Memory B cell (primary cell): ENCODE measurements at regions not wholly inside any gene's neighbourhood (a gene's known extent, or its start where the extent isn't known, plus 50 kb on each side); places are given as distances from the start of the nearest gene placed in this dataset.

ENCODE experiments used
- ATAC-seq: fragments of 150-1000 bp; cut with Tn5 transposase; 2 replicates; pipeline ENCODE4 v1.10.0; 2021; ENCODE audit warnings: low read depth, mild to moderate bottlenecking, moderate library complexity
- DNase-seq, 2 donors: peaks; one replicate each; pipeline ENCODE4 v3.0.0; 2022; ENCODE audit warnings: low spot score in 2 of 2
- H3K27ac Mint-ChIP-seq: one replicate; pipeline ENCODE4 v1.8.0; 2022; ENCODE audit warnings: mild to moderate bottlenecking, moderate library complexity, mixed read lengths
- H3K27me3 Mint-ChIP-seq: one replicate; pipeline ENCODE4 v1.8.0; 2022; ENCODE audit warnings: mixed read lengths
- H3K36me3 Mint-ChIP-seq: one replicate; pipeline ENCODE4 v1.8.0; 2022; ENCODE audit warnings: mild to moderate bottlenecking, mixed read lengths
- H3K4me1 Mint-ChIP-seq: one replicate; pipeline ENCODE4 v1.8.0; 2022; ENCODE audit warnings: mixed read lengths
- H3K4me3 Mint-ChIP-seq: one replicate; pipeline ENCODE4 v1.8.0; 2022; ENCODE audit warnings: mild to moderate bottlenecking, moderate library complexity, mixed read lengths
- H3K9me3 Mint-ChIP-seq: one replicate; pipeline ENCODE4 v1.8.0; 2022; ENCODE audit warnings: mixed read lengths

GRCh38 chr5:118017536-118017935, 970.8 kb downstream of the DTWD2 start:
- DNase-seq (no peak), ATAC-seq (no peak)
- Mint-ChIP-seq H3K4me1 (no peaks in the 10 kb centered on the region), H3K4me3 (no peak overlapping the region), H3K36me3 (no peaks in the 10 kb centered on the region), H3K27ac (no peak overlapping the region), H3K9me3 (no peaks in the 10 kb centered on the region), H3K27me3 (no peaks in the 10 kb centered on the region)

- ATAC-seq (no peak), DNase-seq (no peak)
- H3K36me3 Mint-ChIP-seq: no peaks in the 10 kb centered on the region
- H3K9me3 Mint-ChIP-seq: no peaks in the 10 kb centered on the region
- no peak overlapping the region for H3K27ac Mint-ChIP-seq
- no peak overlapping the region for H3K4me3 Mint-ChIP-seq
- no peaks in the 10 kb centered on the region for H3K4me1 Mint-ChIP-seq
- no peaks in the 10 kb centered on the region for H3K27me3 Mint-ChIP-seq
Measured at GRCh38 chr5:118016396-118016795, 972.0 kb downstream of the DTWD2 start.

- no peak overlapping the region for H3K4me3 Mint-ChIP-seq
- no peak for DNase-seq
- H3K27me3 Mint-ChIP-seq: no peaks in the 10 kb centered on the region
- peaks cover 1% of the 10 kb centered on the region for H3K9me3 Mint-ChIP-seq
- H3K4me1 Mint-ChIP-seq: no peaks in the 10 kb centered on the region
- H3K36me3 Mint-ChIP-seq: no peaks in the 10 kb centered on the region
- H3K27ac Mint-ChIP-seq: no peak overlapping the region
- no peak for ATAC-seq
Measured at GRCh38 chr5:118015511-118015910, 972.8 kb downstream of the DTWD2 start.

GRCh38 chr5:118009741-118010297, 978.5 kb downstream of the DTWD2 start:
- DNase-seq (no peak), ATAC-seq (no peak)
- Mint-ChIP-seq H3K9me3 (peaks cover 3% of the 10 kb centered on the region), H3K27ac (no peak overlapping the region), H3K4me1 (no peaks in the 10 kb centered on the region), H3K36me3 (no peaks in the 10 kb centered on the region), H3K27me3 (no peaks in the 10 kb centered on the region), H3K4me3 (no peak overlapping the region)

- no peaks in the 10 kb centered on the region for H3K4me1 Mint-ChIP-seq
- H3K27me3 Mint-ChIP-seq: no peaks in the 10 kb centered on the region
- no peak for DNase-seq
- H3K9me3 Mint-ChIP-seq: peaks cover 3% of the 10 kb centered on the region
- H3K36me3 Mint-ChIP-seq: no peaks in the 10 kb centered on the region
- H3K27ac Mint-ChIP-seq: no peak overlapping the region
- no peak for ATAC-seq
- no peak overlapping the region for H3K4me3 Mint-ChIP-seq
Measured at GRCh38 chr5:118008779-118009178, 979.6 kb downstream of the DTWD2 start.

GRCh38 chr5:118007262-118007661, 981.1 kb downstream of the DTWD2 start:
- ATAC-seq (no peak), DNase-seq (no peak)
- Mint-ChIP-seq H3K27ac (no peak overlapping the region), H3K4me3 (no peak overlapping the region), H3K9me3 (peaks cover 4% of the 10 kb centered on the region), H3K36me3 (no peaks in the 10 kb centered on the region), H3K4me1 (no peaks in the 10 kb centered on the region), H3K27me3 (no peaks in the 10 kb centered on the region)

GRCh38 chr5:118006219-118006618, 982.1 kb downstream of the DTWD2 start:
- no peaks in the 10 kb centered on the region for H3K36me3 Mint-ChIP-seq
- H3K4me1 Mint-ChIP-seq: no peaks in the 10 kb centered on the region
- DNase-seq: no peak
- no peak for ATAC-seq
- H3K27ac Mint-ChIP-seq: no peak overlapping the region
- peaks cover 4% of the 10 kb centered on the region for H3K9me3 Mint-ChIP-seq
- no peaks in the 10 kb centered on the region for H3K27me3 Mint-ChIP-seq
- no peak overlapping the region for H3K4me3 Mint-ChIP-seq

GRCh38 chr5:117999939-118000549, 988.3 kb downstream of the DTWD2 start:
- no peak for DNase-seq
- no peaks in the 10 kb centered on the region for H3K4me1 Mint-ChIP-seq

GRCh38 chr5:117982691-117983090, 1005.7 kb downstream of the DTWD2 start:
- Mint-ChIP-seq H3K9me3 (peaks cover 1% of the 10 kb centered on the region), H3K36me3 (no peaks in the 10 kb centered on the region), H3K4me1 (no peaks in the 10 kb centered on the region), H3K27ac (no peak overlapping the region), H3K27me3 (no peaks in the 10 kb centered on the region), H3K4me3 (no peak overlapping the region)
- ATAC-seq: no peak
- no peak for DNase-seq

More at GRCh38 chr5:117999939-118000549, 988.3 kb downstream of the DTWD2 start:
- Mint-ChIP-seq H3K36me3 (no peaks in the 10 kb centered on the region), H3K4me3 (no peak overlapping the region), H3K27me3 (no peaks in the 10 kb centered on the region), H3K27ac (no peak overlapping the region), H3K9me3 (peaks cover 1% of the 10 kb centered on the region)
- ATAC-seq: no peak

- H3K9me3 Mint-ChIP-seq: peaks cover 1% of the 10 kb centered on the region
- H3K27ac Mint-ChIP-seq: no peak overlapping the region
- ATAC-seq (no peak), DNase-seq (no peak)
- H3K36me3 Mint-ChIP-seq: no peaks in the 10 kb centered on the region
- H3K4me3 Mint-ChIP-seq: no peak overlapping the region
- no peaks in the 10 kb centered on the region for H3K27me3 Mint-ChIP-seq
- no peaks in the 10 kb centered on the region for H3K4me1 Mint-ChIP-seq
Measured at GRCh38 chr5:117973785-117974184, 1014.6 kb downstream of the DTWD2 start.

GRCh38 chr5:117955831-117956230, 1032.5 kb downstream of the DTWD2 start:
- Mint-ChIP-seq H3K4me1 (no peaks in the 10 kb centered on the region), H3K9me3 (peaks cover 6% of the 10 kb centered on the region), H3K4me3 (no peak overlapping the region), H3K27ac (no peak overlapping the region), H3K27me3 (no peaks in the 10 kb centered on the region), H3K36me3 (no peaks in the 10 kb centered on the region)
- ATAC-seq (no peak), DNase-seq (no peak)

GRCh38 chr5:117954331-117954730, 1034.0 kb downstream of the DTWD2 start:
- peaks cover 8% of the 10 kb centered on the region for H3K9me3 Mint-ChIP-seq
- no peak overlapping the region for H3K27ac Mint-ChIP-seq
- ATAC-seq (no peak), DNase-seq (no peak)
- no peak overlapping the region for H3K4me3 Mint-ChIP-seq
- no peaks in the 10 kb centered on the region for H3K4me1 Mint-ChIP-seq
- H3K36me3 Mint-ChIP-seq: no peaks in the 10 kb centered on the region
- no peaks in the 10 kb centered on the region for H3K27me3 Mint-ChIP-seq

GRCh38 chr5:117953272-117953671, 1035.1 kb downstream of the DTWD2 start:
- no peak for DNase-seq
- Mint-ChIP-seq H3K27ac (no peak overlapping the region), H3K36me3 (no peaks in the 10 kb centered on the region), H3K4me3 (no peak overlapping the region), H3K9me3 (peaks cover 5% of the 10 kb centered on the region), H3K4me1 (no peaks in the 10 kb centered on the region), H3K27me3 (no peaks in the 10 kb centered on the region)
- no peak for ATAC-seq

GRCh38 chr5:117947836-117948235, 1040.5 kb downstream of the DTWD2 start:
- Mint-ChIP-seq H3K27me3 (no peaks in the 10 kb centered on the region), H3K27ac (no peak overlapping the region), H3K9me3 (peaks cover 2% of the 10 kb centered on the region), H3K36me3 (no peaks in the 10 kb centered on the region), H3K4me3 (no peak overlapping the region), H3K4me1 (no peaks in the 10 kb centered on the region)
- ATAC-seq (no peak), DNase-seq (no peak)

- Mint-ChIP-seq H3K27me3 (no peaks in the 10 kb centered on the region), H3K4me3 (no peak overlapping the region), H3K27ac (no peak overlapping the region), H3K4me1 (no peaks in the 10 kb centered on the region), H3K9me3 (peaks cover 2% of the 10 kb centered on the region), H3K36me3 (no peaks in the 10 kb centered on the region)
- no peak for DNase-seq
- ATAC-seq: no peak
Measured at GRCh38 chr5:117947121-117947520, 1041.2 kb downstream of the DTWD2 start.
